GM06990 (cell line): ENCODE measurements at regions not wholly inside any gene's neighbourhood (a gene's known extent, or its start where the extent isn't known, plus 50 kb on each side); places are given as distances from the start of the nearest gene placed in this dataset.

ENCODE experiments used
- DNase-seq: peaks from one replicate; pipeline ENCODE4 v3.0.0-alpha.2; 2011; ENCODE audit not compliant: insufficient read length; ENCODE audit errors: extremely low read depth
- H3K27me3 ChIP-seq: replicated peaks from 2 replicates; pipeline ENCODE4 v1.6.0; 2011; ENCODE audit warnings: low read length; ENCODE audit not compliant: control insufficient read depth, insufficient read depth
- H3K36me3 ChIP-seq: 2 replicates; pipeline ENCODE4 v1.5.1; 2011; ENCODE audit warnings: low read length; ENCODE audit not compliant: control insufficient read depth, insufficient read depth
- H3K4me3 ChIP-seq: replicated peaks from 2 replicates; pipeline ENCODE4 v1.5.1; 2011; ENCODE audit warnings: low read depth, mild to moderate bottlenecking, control low read depth, low read length
- CTCF ChIP-seq: IDR thresholded peaks from 2 replicates; pipeline ENCODE4 v1.5.1; 2011; ENCODE audit warnings: low read length, control low read depth, mild to moderate bottlenecking, inconsistent platforms; ENCODE audit not compliant: insufficient read depth, poor library complexity, severe bottlenecking

GRCh38 chr5:128626536-128627090, 88.6 kb upstream of the FBN2 start:
- H3K36me3 ChIP-seq, result no peaks in the 10 kb centered on the region
- H3K27me3 ChIP-seq, result no peaks in the 10 kb centered on the region
- no peak overlapping the region for H3K4me3 ChIP-seq
- TF ChIP-seq CTCF, result no peak
- no peak for DNase-seq

- Histone ChIP-seq H3K36me3 (no peaks in the 10 kb centered on the region), H3K4me3 (no peak overlapping the region), H3K27me3 (no peaks in the 10 kb centered on the region)
- no peak for TF ChIP-seq CTCF
- no peak for DNase-seq
These were observed 89.9 kb upstream of the FBN2 start for GRCh38 chr5:128627939-128628338.

- no peak for DNase-seq
- no peak for TF ChIP-seq CTCF
- no peaks in the 10 kb centered on the region for H3K27me3 ChIP-seq
- no peak overlapping the region for H3K4me3 ChIP-seq
- H3K36me3 ChIP-seq, result no peaks in the 10 kb centered on the region
These were observed 91.1 kb upstream of the FBN2 start for GRCh38 chr5:128629157-128629556.

GRCh38 chr5:128630121-128630520, 92.1 kb upstream of the FBN2 start:
- H3K36me3 ChIP-seq, result no peaks in the 10 kb centered on the region
- H3K4me3 ChIP-seq, result no peak overlapping the region
- no peaks in the 10 kb centered on the region for H3K27me3 ChIP-seq
- no peak for DNase-seq
- TF ChIP-seq CTCF, result no peak

GRCh38 chr5:128631771-128632170, 93.7 kb upstream of the FBN2 start:
- TF ChIP-seq CTCF, result no peak
- H3K4me3 ChIP-seq, result no peak overlapping the region

GRCh38 chr5:128632264-128632663, 94.2 kb upstream of the FBN2 start:
- H3K36me3 ChIP-seq, result no peaks in the 10 kb centered on the region
- no peak for DNase-seq
- TF ChIP-seq CTCF, result no peak
- no peaks in the 10 kb centered on the region for H3K27me3 ChIP-seq
- H3K4me3 ChIP-seq, result no peak overlapping the region

More at GRCh38 chr5:128631771-128632170, 93.7 kb upstream of the FBN2 start:
- no peaks in the 10 kb centered on the region for H3K36me3 ChIP-seq
- H3K27me3 ChIP-seq, result no peaks in the 10 kb centered on the region
- DNase-seq, result no peak
